IMR-90 (cell line): ENCODE measurements at regions not wholly inside any gene's neighbourhood (a gene's known extent, or its start where the extent isn't known, plus 50 kb on each side); places are given as distances from the start of the nearest gene placed in this dataset.

Experiments used
- ATAC-seq: fragments of 200-7000 bp; cut with Tn5 transposase; 2 replicates; pipeline ENCODE4 v1.9.1; 2020; ENCODE audit warnings: low read depth, mild to moderate bottlenecking, moderate library complexity
- BruUV-seq: library from RNA; stranded (reverse); fragments of 400-500 nt; replicated peaks from 2 replicates; lab custom pipeline; 2021; lab: Mats Ljungman, UMichigan
- CTCF ChIA-PET: fragments of 300-600 bp; formaldehyde crosslinking; extraction: SDS; loops from one replicate; lab custom pipeline; 2021; ENCODE audit warnings: antibody characterized with exemption; lab: Yijun Ruan, JAX
- POLR2A ChIA-PET: fragments of 300-600 bp; sonication (Branson Sonifier 250); formaldehyde crosslinking; loops from one replicate; lab custom pipeline; 2022; ENCODE audit warnings: antibody characterized with exemption; ENCODE audit not compliant: unreplicated experiment; lab: Charles Lee
- DNase-seq: peaks from one replicate; pipeline ENCODE4 v3.0.0; 2013
- H2AFZ ChIP-seq: replicated peaks from 2 replicates; pipeline ENCODE3; 2013; ENCODE audit warnings: low read length, mild to moderate bottlenecking; ENCODE audit not compliant: poor library complexity
- H2AK5ac ChIP-seq: 2 replicates; pipeline ENCODE4 v1.6.1; 2013; ENCODE audit warnings: low read depth, low read length, inconsistent platforms
- H2AK9ac ChIP-seq: replicated peaks from 2 replicates; pipeline ENCODE3; 2013; ENCODE audit warnings: mild to moderate bottlenecking, low read depth, low read length, moderate library complexity; ENCODE audit not compliant: poor library complexity
- H2BK120ac ChIP-seq: 2 replicates; pipeline ENCODE4 v1.6.1; 2013; ENCODE audit warnings: low read depth, low read length, inconsistent platforms
- H2BK15ac ChIP-seq: 3 replicates; pipeline ENCODE4 v1.6.1; 2013; ENCODE audit warnings: low read depth, low read length, inconsistent platforms
- H2BK20ac ChIP-seq: 2 replicates; pipeline ENCODE4 v1.6.1; 2013; ENCODE audit warnings: low read depth, mild to moderate bottlenecking, inconsistent platforms, low read length, moderate library complexity
- H2BK5ac ChIP-seq: 2 replicates; pipeline ENCODE4 v1.6.1; 2013; ENCODE audit warnings: mild to moderate bottlenecking, low read depth, low read length, inconsistent platforms; ENCODE audit not compliant: poor library complexity, severe bottlenecking
- H3K14ac ChIP-seq: replicated peaks from 2 replicates; pipeline ENCODE4 v1.6.1; 2013; ENCODE audit warnings: low read depth, low read length, inconsistent platforms
- H3K18ac ChIP-seq: 2 replicates; pipeline ENCODE4 v1.6.1; 2013; ENCODE audit warnings: low read depth, low read length, control low read depth
- H3K23ac ChIP-seq: 2 replicates; pipeline ENCODE4 v1.6.1; 2013; ENCODE audit warnings: low read depth, low read length, inconsistent platforms
- H3K27ac ChIP-seq: 2 replicates; pipeline ENCODE4 v1.5.1; 2013; ENCODE audit warnings: mild to moderate bottlenecking, control low read depth, low read length; ENCODE audit not compliant: insufficient read depth
- H3K27me3 ChIP-seq: 2 replicates; pipeline ENCODE4 v1.6.1; 2013; ENCODE audit warnings: low read length; ENCODE audit not compliant: control insufficient read depth, insufficient read depth
- H3K36me3 ChIP-seq: 2 replicates; pipeline ENCODE4 v1.6.1; 2013; ENCODE audit warnings: low read length, mixed read lengths; ENCODE audit not compliant: control insufficient read depth, insufficient read depth
- H3K4ac ChIP-seq: 2 replicates; pipeline ENCODE4 v1.6.1; 2013; ENCODE audit warnings: low read depth, low read length, inconsistent platforms
- H3K4me1 ChIP-seq: 2 replicates; pipeline ENCODE4 v1.6.1; 2013; ENCODE audit warnings: low read length, mixed read lengths; ENCODE audit not compliant: control insufficient read depth, insufficient read depth
- H3K4me2 ChIP-seq: 2 replicates; pipeline ENCODE4 v1.6.1; 2013; ENCODE audit warnings: low read depth, mild to moderate bottlenecking, control low read depth, low read length, moderate library complexity
- H3K4me3 ChIP-seq: 2 replicates; pipeline ENCODE4 v1.5.1; 2013; ENCODE audit warnings: low read depth, mild to moderate bottlenecking, control low read depth, low read length, moderate library complexity; ENCODE audit not compliant: insufficient read depth
- H3K56ac ChIP-seq: 2 replicates; pipeline ENCODE4 v1.6.1; 2013; ENCODE audit warnings: low read length, inconsistent platforms; ENCODE audit not compliant: insufficient read depth; ENCODE audit errors: extremely low read depth
- H3K79me1 ChIP-seq, 2 experiments: 2 replicates each; pipeline ENCODE4 v1.6.1; 2013; ENCODE audit warnings: low read length in 2 of 2, inconsistent platforms in 1 of 2, low read depth in 1 of 2
- H3K9ac ChIP-seq: 2 replicates; pipeline ENCODE4 v1.6.1; 2013; ENCODE audit warnings: low read depth, low read length, control low read depth
- H3K9me1 ChIP-seq: 2 replicates; pipeline ENCODE4 v1.6.1; 2013; ENCODE audit warnings: low read length, inconsistent platforms; ENCODE audit not compliant: insufficient read depth
- H3K9me3 ChIP-seq: 2 replicates; pipeline ENCODE4 v1.6.1; 2013; ENCODE audit warnings: low read length; ENCODE audit not compliant: control insufficient read depth, insufficient read depth
- H4K20me1 ChIP-seq: 2 replicates; pipeline ENCODE4 v1.6.1; 2013; ENCODE audit warnings: low read length, inconsistent platforms; ENCODE audit not compliant: insufficient read depth
- H4K5ac ChIP-seq: 2 replicates; pipeline ENCODE4 v1.6.1; 2013; ENCODE audit warnings: mild to moderate bottlenecking, low read depth, low read length, control low read depth
- H4K8ac ChIP-seq, 2 experiments: 2 replicates each; pipeline ENCODE4 v1.6.1; 2013; ENCODE audit warnings: low read depth in 2 of 2, low read length in 2 of 2, control low read depth in 1 of 2, inconsistent platforms in 1 of 2
- H4K91ac ChIP-seq: 2 replicates; pipeline ENCODE4 v1.6.1; 2013; ENCODE audit warnings: low read depth, low read length, inconsistent platforms; ENCODE audit not compliant: insufficient read depth
- BHLHE40 ChIP-seq: fragments of 150-350 bp; IDR thresholded peaks from 2 replicates; pipeline ENCODE4 v1.6.1; 2016; ENCODE audit warnings: mild to moderate bottlenecking, low read depth, low read length
- CEBPB ChIP-seq: IDR thresholded peaks from 2 replicates; pipeline ENCODE4 v1.6.1; 2012; ENCODE audit warnings: low read depth, low read length, improper control_type of control experiment
- CHD1 ChIP-seq: IDR thresholded peaks from 2 replicates; pipeline ENCODE4 v1.6.1; 2012; ENCODE audit warnings: low read depth, low read length, improper control_type of control experiment
- CTCF ChIP-seq: conservative IDR thresholded peaks from 2 replicates; pipeline ENCODE4 v1.5.1; 2012; ENCODE audit warnings: mild to moderate bottlenecking, low read depth, low read length, improper control_type of control experiment
- ELK1 ChIP-seq: fragments of 150-350 bp; IDR thresholded peaks from 2 replicates; pipeline ENCODE4 v1.6.1; 2016; ENCODE audit warnings: low read depth, mild to moderate bottlenecking, low read length, moderate library complexity, borderline replicate concordance
- FOS ChIP-seq: fragments of 150-350 bp; IDR thresholded peaks from 2 replicates; pipeline ENCODE4 v1.6.1; 2016; ENCODE audit warnings: low read depth, low read length
- MAFK ChIP-seq: IDR thresholded peaks from 2 replicates; pipeline ENCODE4 v1.6.1; 2012; ENCODE audit warnings: low read depth, low read length, improper control_type of control experiment
- MAZ ChIP-seq: IDR thresholded peaks from 2 replicates; pipeline ENCODE4 v1.6.1; 2012; ENCODE audit warnings: low read depth, mild to moderate bottlenecking, low read length, improper control_type of control experiment, moderate library complexity, borderline replicate concordance
- MXI1 ChIP-seq: IDR thresholded peaks from 2 replicates; pipeline ENCODE4 v1.6.1; 2012; ENCODE audit warnings: low read depth, mild to moderate bottlenecking, low read length, moderate library complexity, borderline replicate concordance
- NFE2L2 ChIP-seq: fragments of 150-350 bp; IDR thresholded peaks from 2 replicates; pipeline ENCODE4 v1.6.1; 2016; ENCODE audit warnings: low read depth, mild to moderate bottlenecking, low read length
- POLR2A ChIP-seq: IDR thresholded peaks from 2 replicates; pipeline ENCODE4 v1.6.1; 2012; ENCODE audit warnings: mild to moderate bottlenecking, low read depth, low read length
- RAD21 ChIP-seq: IDR thresholded peaks from 2 replicates; pipeline ENCODE4 v1.6.1; 2012; ENCODE audit warnings: low read length, improper control_type of control experiment
- RCOR1 ChIP-seq: IDR thresholded peaks from 2 replicates; pipeline ENCODE4 v1.6.1; 2012; ENCODE audit warnings: mild to moderate bottlenecking, low read length, improper control_type of control experiment; ENCODE audit not compliant: insufficient replicate concordance
- RFX5 ChIP-seq: IDR thresholded peaks from 2 replicates; pipeline ENCODE4 v1.8.0; 2012; ENCODE audit warnings: low read depth, mild to moderate bottlenecking, low read length, moderate library complexity
- SMC3 ChIP-seq: fragments of 150-350 bp; IDR thresholded peaks from 2 replicates; pipeline ENCODE4 v1.6.1; 2016; ENCODE audit warnings: low read depth, mild to moderate bottlenecking, antibody characterized with exemption, low read length, moderate library complexity
- USF2 ChIP-seq: fragments of 150-350 bp; IDR thresholded peaks from 2 replicates; pipeline ENCODE4 v1.6.1; 2017; ENCODE audit warnings: mild to moderate bottlenecking, antibody characterized with exemption, low read length, low read depth
- WGBS, 2 experiments: methylation state at CpG; one replicate each; pipeline versions ENCODE4 v1.1.5 to v1.1.7; 2013; ENCODE audit warnings: missing lambda C conversion rate in 2 of 2; ENCODE audit not compliant: insufficient read length in 1 of 2; ENCODE audit errors: extremely low coverage in 2 of 2; 5-methylcytosine and 5-hydroxymethylcytosine counted together
- dilution Hi-C: fragments of 300-500 bp; cut with HindIII; formaldehyde crosslinking; loops from one replicate; pipeline ENCODE4 v1.14.3; 2018; ENCODE audit warnings: low sequenced_read_pairs; ENCODE audit not compliant: unreplicated experiment
- in situ Hi-C: fragments of 300-500 bp; cut with MboI; formaldehyde crosslinking; loops from 3 replicates; pipeline ENCODE4 v1.14.3; 2019; ENCODE audit warnings: low sequenced_read_pairs, inconsistent platforms, mixed read lengths
- intact Hi-C: fragments of 100-400 bp; cut with micrococcal nuclease; formaldehyde crosslinking; loops from 2 replicates; pipeline ENCODE4 v1.10.0; 2022

- DNase-seq, result peak; percentile 1
- intact Hi-C loops, result no loop called here
- ATAC-seq, result no peak; the same call in 1 of the 2 replicates
Observed at GRCh38 chr5:128002425-128002824, 81.1 kb upstream of the SLC12A2 start.

More at GRCh38 chr5:128002425-128002824, 81.1 kb upstream of the SLC12A2 start:
- Histone ChIP-seq H2AK9ac (no peak overlapping the region), H3K79me1 (no peaks in the 10 kb centered on the region), H3K23ac (0 out of 2 replicates have a peak overlapping the region, but pooled peaks have one; percentile 4), H4K20me1 (no peaks in the 10 kb centered on the region), H3K56ac (no peak overlapping the region), H4K91ac (no peak overlapping the region), H3K4ac (no peak overlapping the region), H3K36me3 (no peaks in the 10 kb centered on the region), H4K5ac (no peak overlapping the region), H3K4me2 (no peak overlapping the region), H3K18ac (no peak overlapping the region), H3K4me1 (no peaks in the 10 kb centered on the region; the same call in 1 of the 2 replicates), H2AFZ (no peak overlapping the region), H2BK5ac (no peak overlapping the region), H4K8ac (no peak overlapping the region), H3K9ac (no peak overlapping the region), H3K4me3 (no peak overlapping the region), H2AK5ac (no peak overlapping the region), H2BK120ac (no peak overlapping the region), H3K27me3 (no peaks in the 10 kb centered on the region), H2BK15ac (no peak overlapping the region), H3K14ac (no peak overlapping the region), H3K27ac (no peak overlapping the region), H2BK20ac (no peak overlapping the region), H3K9me1 (no peaks in the 10 kb centered on the region), H3K9me3 (no peaks in the 10 kb centered on the region)
- no peak for TF ChIP-seq CTCF
- TF ChIP-seq NFE2L2, result no peak
- no peak for TF ChIP-seq RCOR1
- TF ChIP-seq USF2, result no peak
- no peak for TF ChIP-seq CHD1
- no peak for TF ChIP-seq ELK1
- TF ChIP-seq CEBPB, result no peak
- TF ChIP-seq MAZ, result no peak
- TF ChIP-seq RAD21, result no peak
- TF ChIP-seq SMC3, result no peak
- TF ChIP-seq RFX5, result no peak
- TF ChIP-seq MXI1, result no peak
- TF ChIP-seq MAFK, result no peak
- no peak for TF ChIP-seq BHLHE40
- no peak for TF ChIP-seq POLR2A
- TF ChIP-seq FOS, result no peak
- no TSS peak for BruUV-seq
- in situ Hi-C loops (no loop called here), dilution Hi-C loops (no loop called here)
- ChIA-PET CTCF (no interaction called here), POLR2A (no interaction called here)
- 88% methylated on average over 1 of the region's 5 CpGs; no CpG with 5 or more reads in 1 of the 2 experiments for WGBS, 2 experiments
